ENCODE measurements at regions not wholly inside any gene's neighbourhood (a gene's known extent, or its start where the extent isn't known, plus 50 kb on each side); places are given as distances from the start of the nearest gene placed in this dataset.

- TF ChIP-seq REST (IDR thresholded peaks at IDR 0.05; ENCODE audit: insufficient read depth in 1 of 2, low read depth in 2 of 2, low read length in 1 of 2) = no peak
- TF ChIP-seq CTCF (IDR thresholded peaks at IDR 0.05) = no peak
These were observed 723.3 kb downstream of the CETN3 start for GRCh38 chr5:89686081-89686765.
